GM18505 (cell line): ENCODE measurements at regions not wholly inside any gene's neighbourhood (a gene's known extent, or its start where the extent isn't known, plus 50 kb on each side); places are given as distances from the start of the nearest gene placed in this dataset.
"Not testable (repeated sequence)": the region's sequence is repeated elsewhere in the genome, so short reads cannot be mapped to it uniquely, and the experiment has no call there.

Source experiments
- ATAC-seq: cut with Tn5 transposase; IDR thresholded peaks from one replicate; pipeline ENCODE4 v1.9.1; 2021; ENCODE audit not compliant: unreplicated experiment
- POLR2A ChIP-seq: IDR thresholded peaks from 4 replicates; pipeline ENCODE4 v1.6.1; 2011; ENCODE audit warnings: borderline replicate concordance; ENCODE audit not compliant: insufficient read depth, insufficient read length; ENCODE audit errors: extremely low read depth

- ATAC-seq = no peak
- no peak for TF ChIP-seq POLR2A
These were observed 203.4 kb upstream of the PRR16 start for GRCh38 chr5:120260651-120261050.

GRCh38 chr5:120270498-120270897 lies 193.6 kb upstream of the PRR16 start:
- no peak for TF ChIP-seq POLR2A
- ATAC-seq = no peak

GRCh38 chr5:120293796-120294195 lies 170.3 kb upstream of the PRR16 start:
- no peak for TF ChIP-seq POLR2A
- no peak for ATAC-seq

GRCh38 chr5:120297616-120298015 lies 166.5 kb upstream of the PRR16 start:
- no peak for TF ChIP-seq POLR2A
- ATAC-seq = no peak

GRCh38 chr5:120298981-120299380 lies 165.1 kb upstream of the PRR16 start:
- TF ChIP-seq POLR2A = no peak
- ATAC-seq = no peak

GRCh38 chr5:120304663-120305062 lies 159.4 kb upstream of the PRR16 start:
- no peak for ATAC-seq
- TF ChIP-seq POLR2A = no peak

- ATAC-seq = no peak
- TF ChIP-seq POLR2A = no peak
These were observed 157.8 kb upstream of the PRR16 start for GRCh38 chr5:120306303-120306702.

GRCh38 chr5:120314191-120314590 lies 149.9 kb upstream of the PRR16 start:
- ATAC-seq = no peak
- no peak for TF ChIP-seq POLR2A

GRCh38 chr5:120320626-120321025 lies 143.5 kb upstream of the PRR16 start:
- ATAC-seq = no peak

GRCh38 chr5:120326651-120327050 lies 137.4 kb upstream of the PRR16 start:
- ATAC-seq = no peak
- no peak for TF ChIP-seq POLR2A

More at GRCh38 chr5:120320626-120321025, 143.5 kb upstream of the PRR16 start:
- TF ChIP-seq POLR2A = no peak

GRCh38 chr5:120327180-120327579 lies 136.9 kb upstream of the PRR16 start:
- TF ChIP-seq POLR2A = no peak
- no peak for ATAC-seq

- no peak for ATAC-seq
- no peak for TF ChIP-seq POLR2A
These were observed 135.0 kb upstream of the PRR16 start for GRCh38 chr5:120329095-120329494.

GRCh38 chr5:120330558-120330957 lies 133.5 kb upstream of the PRR16 start:
- no peak for ATAC-seq
- TF ChIP-seq POLR2A = no peak

GRCh38 chr5:120344181-120344580 lies 119.9 kb upstream of the PRR16 start:
- ATAC-seq = no peak
- no peak for TF ChIP-seq POLR2A

GRCh38 chr5:120345947-120346346 lies 118.2 kb upstream of the PRR16 start:
- TF ChIP-seq POLR2A = no peak
- no peak for ATAC-seq

- not testable (repeated sequence) for ATAC-seq
These were observed 113.0 kb upstream of the PRR16 start for GRCh38 chr5:120351071-120351470.
